H9 (cell line): ENCODE measurements at regions not wholly inside any gene's neighbourhood (a gene's known extent, or its start where the extent isn't known, plus 50 kb on each side); places are given as distances from the start of the nearest gene placed in this dataset.

Experiments used
- DNase-seq: peaks from one replicate; pipeline ENCODE4 v3.0.0-alpha.2; 2017
- H2AFZ ChIP-seq: one replicate; pipeline ENCODE4 v1.6.1; 2013; ENCODE audit warnings: mild to moderate bottlenecking, low read length, control low read depth, moderate library complexity
- H2AK5ac ChIP-seq: 2 replicates; pipeline ENCODE4 v1.6.1; 2013; ENCODE audit warnings: low read length, control low read depth, mixed read lengths; ENCODE audit not compliant: insufficient read length
- H2BK120ac ChIP-seq: one replicate; pipeline ENCODE4 v1.6.1; 2013; ENCODE audit warnings: low read depth, mild to moderate bottlenecking, low read length, control low read depth, inconsistent platforms; ENCODE audit not compliant: poor library complexity, severe bottlenecking
- H2BK12ac ChIP-seq: 2 replicates; pipeline ENCODE4 v1.6.1; 2013; ENCODE audit warnings: low read length, control low read depth, mixed read lengths, low read depth; ENCODE audit not compliant: insufficient read length
- H2BK15ac ChIP-seq: 2 replicates; pipeline ENCODE4 v1.6.1; 2013; ENCODE audit warnings: low read depth, low read length, control low read depth
- H2BK20ac ChIP-seq: one replicate; pipeline ENCODE4 v1.6.1; 2013; ENCODE audit warnings: low read depth, mild to moderate bottlenecking, low read length, control low read depth, inconsistent platforms; ENCODE audit not compliant: poor library complexity, severe bottlenecking
- H2BK5ac ChIP-seq: 2 replicates; pipeline ENCODE4 v1.6.1; 2013; ENCODE audit warnings: low read length, control low read depth, mixed read lengths; ENCODE audit not compliant: insufficient read length
- H3K14ac ChIP-seq: 2 replicates; pipeline ENCODE4 v1.6.1; 2013; ENCODE audit warnings: low read length, control low read depth; ENCODE audit not compliant: insufficient read depth
- H3K18ac ChIP-seq: 2 replicates; pipeline ENCODE4 v1.6.1; 2013; ENCODE audit warnings: low read depth, mild to moderate bottlenecking, mixed read lengths, low read length, control low read depth; ENCODE audit not compliant: insufficient read length
- H3K23ac ChIP-seq: 2 replicates; pipeline ENCODE4 v1.6.1; 2013; ENCODE audit warnings: low read length, control low read depth, mixed read lengths, low read depth; ENCODE audit not compliant: insufficient read length
- H3K23me2 ChIP-seq: 2 replicates; pipeline ENCODE4 v1.6.1; 2013; ENCODE audit warnings: low read depth, mild to moderate bottlenecking, mixed read lengths, low read length, control low read depth; ENCODE audit not compliant: insufficient read length, poor library complexity, severe bottlenecking
- H3K27ac ChIP-seq: 2 replicates; pipeline ENCODE4 v1.5.1; 2013; ENCODE audit warnings: low read length, control low read depth, mixed read lengths, low read depth; ENCODE audit not compliant: insufficient read length
- H3K27me3 ChIP-seq: 2 replicates; pipeline ENCODE4 v1.6.1; 2013; ENCODE audit warnings: low read length, control low read depth, inconsistent platforms; ENCODE audit not compliant: insufficient read depth
- H3K4ac ChIP-seq: 2 replicates; pipeline ENCODE4 v1.6.1; 2013; ENCODE audit warnings: low read depth, mild to moderate bottlenecking, control low read depth, inconsistent platforms, low read length, moderate library complexity
- H3K4me1 ChIP-seq: 2 replicates; pipeline ENCODE4 v1.6.1; 2013; ENCODE audit warnings: low read length, control low read depth, inconsistent platforms; ENCODE audit not compliant: insufficient read depth
- H3K4me2 ChIP-seq: 2 replicates; pipeline ENCODE4 v1.6.1; 2013; ENCODE audit warnings: low read length, control low read depth, mixed read lengths; ENCODE audit not compliant: insufficient read length, insufficient read depth
- H3K56ac ChIP-seq: 2 replicates; pipeline ENCODE4 v1.6.1; 2013; ENCODE audit warnings: low read depth, mild to moderate bottlenecking, mixed read lengths, low read length, control low read depth; ENCODE audit not compliant: insufficient read length
- H3K79me1 ChIP-seq: 2 replicates; pipeline ENCODE4 v1.6.1; 2013; ENCODE audit warnings: low read depth, mild to moderate bottlenecking, moderate library complexity, low read length, control low read depth, inconsistent platforms; ENCODE audit not compliant: insufficient read depth, poor library complexity, severe bottlenecking
- H3K79me2 ChIP-seq: 2 replicates; pipeline ENCODE4 v1.6.1; 2013; ENCODE audit warnings: low read length, control low read depth, inconsistent platforms; ENCODE audit not compliant: insufficient read depth
- H3K9ac ChIP-seq: 2 replicates; pipeline ENCODE4 v1.6.1; 2013; ENCODE audit warnings: low read length, control low read depth, mixed read lengths; ENCODE audit not compliant: insufficient read length; ENCODE audit errors: extremely low read depth
- H3K9me3 ChIP-seq: one replicate; pipeline ENCODE4 v1.6.1; 2013; ENCODE audit warnings: low read depth, low read length, inconsistent platforms; ENCODE audit not compliant: control insufficient read depth
- H3T11ph ChIP-seq: one replicate; pipeline ENCODE4 v1.6.1; 2013; ENCODE audit warnings: mild to moderate bottlenecking, low read length, control low read depth, inconsistent platforms
- H4K20me1 ChIP-seq: one replicate; pipeline ENCODE4 v1.6.1; 2013; ENCODE audit not compliant: control insufficient read depth, insufficient read length, insufficient read depth
- H4K5ac ChIP-seq: 2 replicates; pipeline ENCODE4 v1.6.1; 2013; ENCODE audit warnings: low read depth, mild to moderate bottlenecking, mixed read lengths, low read length, control low read depth; ENCODE audit not compliant: insufficient read length
- H4K8ac ChIP-seq: replicated peaks from 2 replicates; pipeline ENCODE4 v1.6.1; 2013; ENCODE audit warnings: low read length, control low read depth, mixed read lengths, low read depth; ENCODE audit not compliant: insufficient read length
- H4K91ac ChIP-seq: 2 replicates; pipeline ENCODE4 v1.6.1; 2013; ENCODE audit warnings: low read depth, mild to moderate bottlenecking, moderate library complexity, mixed read lengths, low read length, control low read depth; ENCODE audit not compliant: insufficient read length
- H3K27ac Mint-ChIP-seq, 3 experiments: 2 replicates in 2 of 3; 3 replicates in 1 of 3; pipeline ENCODE4 v1.8.0; 2020 to 2021; ENCODE audit warnings: mixed read lengths in 3 of 3, mild to moderate bottlenecking in 1 of 3, moderate library complexity in 1 of 3
- H3K27me3 Mint-ChIP-seq: 2 replicates; pipeline ENCODE4 v1.8.0; 2021; ENCODE audit warnings: low read depth, mild to moderate bottlenecking, moderate library complexity, mixed read lengths
- H3K36me3 Mint-ChIP-seq, 3 experiments: 2 replicates in 2 of 3; 3 replicates in 1 of 3; pipeline ENCODE4 v1.8.0; 2020 to 2021; ENCODE audit warnings: low read depth in 3 of 3, mixed read lengths in 3 of 3; ENCODE audit not compliant: insufficient read depth in 1 of 3
- H3K4me1 Mint-ChIP-seq, 2 experiments: 2 replicates each; pipeline ENCODE4 v1.8.0; 2020; ENCODE audit warnings: mixed read lengths in 2 of 2
- H3K4me3 Mint-ChIP-seq, 2 experiments: 2 replicates in 1 of 2; 3 replicates in 1 of 2; pipeline ENCODE4 v1.8.0; 2020 to 2021; ENCODE audit warnings: mild to moderate bottlenecking in 2 of 2, mixed read lengths in 2 of 2, moderate library complexity in 1 of 2
- H3K9me3 Mint-ChIP-seq, 2 experiments: 2 replicates in 1 of 2; 3 replicates in 1 of 2; pipeline ENCODE4 v1.8.0; 2020; ENCODE audit warnings: mild to moderate bottlenecking in 2 of 2, mixed read lengths in 2 of 2, moderate library complexity in 1 of 2
- CTCF ChIP-seq: fragments of 200-600 bp; sonication (generic); conservative IDR thresholded peaks from 3 replicates; pipeline ENCODE4 v1.8.0; 2021; ENCODE audit warnings: antibody characterized with exemption, mild to moderate bottlenecking
- WGBS: extraction: QIAGEN DNeasy Blood & Tissue Kit; methylation state at CpG from one replicate; pipeline ENCODE4 v1.1.7; 2013; ENCODE audit warnings: missing lambda C conversion rate, low lambda C conversion rate, mixed read lengths; ENCODE audit not compliant: insufficient read length; ENCODE audit errors: extremely low coverage; 5-methylcytosine and 5-hydroxymethylcytosine counted together

- H3K14ac ChIP-seq, result no peak overlapping the region
Measured at GRCh38 chr2:160908157-160908556, 252.1 kb upstream of the TANK start.

More at GRCh38 chr2:160908157-160908556, 252.1 kb upstream of the TANK start:
- Histone ChIP-seq H3K4me1 (no peaks in the 10 kb centered on the region), H2BK20ac (no peak overlapping the region), H3K56ac (no peak overlapping the region), H2AFZ (no peak overlapping the region), H3K9ac (no peak overlapping the region), H2AK5ac (no peak overlapping the region), H2BK12ac (no peak overlapping the region), H3T11ph (no peak overlapping the region), H3K9me3 (no peaks in the 10 kb centered on the region), H4K20me1 (no peaks in the 10 kb centered on the region), H4K8ac (no peak overlapping the region), H2BK5ac (no peak overlapping the region), H3K18ac (no peak overlapping the region), H3K4ac (no peak overlapping the region), H3K4me2 (no peak overlapping the region), H3K23ac (no peak overlapping the region), H4K5ac (no peak overlapping the region), H3K27ac (no peak overlapping the region), H3K27me3 (peaks cover under 1% of the 10 kb centered on the region; the same call in 1 of the 2 replicates), H3K23me2 (no peaks in the 10 kb centered on the region), H4K91ac (no peak overlapping the region), H3K79me1 (no peaks in the 10 kb centered on the region), H2BK120ac (no peak overlapping the region), H3K79me2 (no peaks in the 10 kb centered on the region), H2BK15ac (no peak overlapping the region)
- Mint-ChIP-seq H3K4me3 (no peak overlapping the region), H3K27ac (no peak overlapping the region), H3K36me3 (0 out of 7 replicates have a peak, but pooled peaks cover 0 to 2% (median 0%) of the 10 kb centered on the region in 3 experiments), H3K27me3 (peaks cover 22% of the 10 kb centered on the region), H3K4me1 (peaks cover 24 to 27% of the 10 kb centered on the region in 2 experiments), H3K9me3 (no peaks in the 10 kb centered on the region)
- no peak for TF ChIP-seq CTCF
- WGBS, result no CpG with 5 or more reads among the region's 1 CpG
- DNase-seq, result no peak
